PC-3 (cell line): ENCODE measurements at regions not wholly inside any gene's neighbourhood (a gene's known extent, or its start where the extent isn't known, plus 50 kb on each side); places are given as distances from the start of the nearest gene placed in this dataset.

Source experiments
- ATAC-seq: fragments of 200-7000 bp; cut with Tn5 transposase; 2 replicates; pipeline ENCODE4 v1.9.1; 2020; ENCODE audit warnings: mild to moderate bottlenecking, moderate library complexity
- BruUV-seq: library from RNA; stranded (reverse); fragments of 400-500 nt; replicated peaks from 2 replicates; lab custom pipeline; 2021; lab: Mats Ljungman, UMichigan
- CTCF ChIA-PET: fragments of 300-600 bp; sonication (Branson Sonifier 250); formaldehyde crosslinking; loops from one replicate; lab custom pipeline; 2022; ENCODE audit warnings: antibody characterized with exemption; lab: Charles Lee
- POLR2A ChIA-PET: fragments of 300-600 bp; sonication (Branson Sonifier 250); formaldehyde crosslinking; loops from one replicate; lab custom pipeline; 2022; ENCODE audit warnings: antibody characterized with exemption; ENCODE audit not compliant: unreplicated experiment; lab: Charles Lee
- DNase-seq: peaks from one replicate; pipeline ENCODE4 v3.0.0-alpha.2; 2015
- H2AFZ ChIP-seq: fragments of 300-600 bp; sonication (generic); 2 replicates; pipeline ENCODE4 v1.6.0; 2016; ENCODE audit warnings: antibody characterized with exemption, low read length
- H3F3A ChIP-seq: fragments of 300-600 bp; sonication (generic); one replicate; pipeline ENCODE4 v1.6.0; 2017; ENCODE audit warnings: antibody characterized with exemption, low read length, control low read depth, mild to moderate bottlenecking; ENCODE audit not compliant: unreplicated experiment
- H3K27ac ChIP-seq: fragments of 300-600 bp; sonication (generic); 2 replicates; pipeline ENCODE4 v1.5.1; 2016; ENCODE audit warnings: mild to moderate bottlenecking, low read length
- H3K27me3 ChIP-seq: fragments of 300-600 bp; sonication (generic); 2 replicates; pipeline ENCODE4 v1.6.1; 2016; ENCODE audit warnings: low read length, mixed read lengths
- H3K36me3 ChIP-seq: fragments of 300-600 bp; sonication (generic); 2 replicates; pipeline ENCODE4 v1.6.1; 2016; ENCODE audit warnings: low read depth, mixed run types, low read length, mixed read lengths
- H3K4me1 ChIP-seq: fragments of 300-600 bp; sonication (generic); 2 replicates; pipeline ENCODE4 v1.5.1; 2016; ENCODE audit warnings: low read length; ENCODE audit not compliant: insufficient read depth
- H3K4me2 ChIP-seq: fragments of 300-600 bp; sonication (generic); 2 replicates; pipeline ENCODE4 v1.6.0; 2016; ENCODE audit warnings: low read length
- H3K4me3 ChIP-seq: fragments of 300-600 bp; sonication (generic); 2 replicates; pipeline ENCODE4 v1.5.1; 2016; ENCODE audit warnings: mild to moderate bottlenecking, low read length, mixed read lengths
- H3K79me2 ChIP-seq: fragments of 300-600 bp; sonication (generic); 2 replicates; pipeline ENCODE4 v1.6.1; 2017; ENCODE audit warnings: low read length, mixed read lengths
- H3K9ac ChIP-seq: fragments of 300-600 bp; sonication (generic); 2 replicates; pipeline ENCODE4 v1.6.0; 2016; ENCODE audit warnings: mild to moderate bottlenecking, low read length
- H3K9me2 ChIP-seq: fragments of 300-600 bp; sonication (generic); replicated peaks from 2 replicates; pipeline ENCODE4 v1.6.1; 2016; ENCODE audit warnings: mixed run types, low read length, mixed read lengths
- H3K9me3 ChIP-seq: fragments of 300-600 bp; sonication (generic); 2 replicates; pipeline ENCODE4 v1.6.1; 2016; ENCODE audit warnings: low read length, mixed read lengths
- H4K20me1 ChIP-seq: fragments of 300-600 bp; sonication (generic); 2 replicates; pipeline ENCODE4 v1.6.1; 2016; ENCODE audit warnings: low read length, mixed read lengths
- EZH2 ChIP-seq: fragments of 300-600 bp; sonication (generic); IDR thresholded peaks from one replicate; pipeline ENCODE4 v1.6.1; 2017; ENCODE audit warnings: antibody characterized with exemption, mild to moderate bottlenecking, low read length; ENCODE audit not compliant: unreplicated experiment
- EZH2phosphoT487 ChIP-seq: fragments of 300-600 bp; sonication (generic); IDR thresholded peaks from 2 replicates; pipeline ENCODE4 v1.6.1; 2018; ENCODE audit warnings: mild to moderate bottlenecking, antibody characterized with exemption, low read length, borderline replicate concordance
- intact Hi-C: fragments of 100-400 bp; cut with micrococcal nuclease; formaldehyde crosslinking; loops from 2 replicates; pipeline ENCODE4 v1.9.0; 2023
- TF ChIP-seq, protein P1 (sequence below): fragments of 300-600 bp; sonication (generic); conservative IDR thresholded peaks from 2 replicates; pipeline ENCODE4 v1.5.1; 2017; ENCODE audit warnings: antibody characterized with exemption, low read depth, mild to moderate bottlenecking, low read length

GRCh38 chr11:39255648-39256047, 2203.8 kb downstream of the LRRC4C start:
- no peak overlapping the region for H3K4me3 ChIP-seq
- no peaks in the 10 kb centered on the region for H3K9me2 ChIP-seq
- TF ChIP-seq EZH2 = no peak
- no peak for TF ChIP-seq EZH2phosphoT487
- TF ChIP-seq, protein P1, sequence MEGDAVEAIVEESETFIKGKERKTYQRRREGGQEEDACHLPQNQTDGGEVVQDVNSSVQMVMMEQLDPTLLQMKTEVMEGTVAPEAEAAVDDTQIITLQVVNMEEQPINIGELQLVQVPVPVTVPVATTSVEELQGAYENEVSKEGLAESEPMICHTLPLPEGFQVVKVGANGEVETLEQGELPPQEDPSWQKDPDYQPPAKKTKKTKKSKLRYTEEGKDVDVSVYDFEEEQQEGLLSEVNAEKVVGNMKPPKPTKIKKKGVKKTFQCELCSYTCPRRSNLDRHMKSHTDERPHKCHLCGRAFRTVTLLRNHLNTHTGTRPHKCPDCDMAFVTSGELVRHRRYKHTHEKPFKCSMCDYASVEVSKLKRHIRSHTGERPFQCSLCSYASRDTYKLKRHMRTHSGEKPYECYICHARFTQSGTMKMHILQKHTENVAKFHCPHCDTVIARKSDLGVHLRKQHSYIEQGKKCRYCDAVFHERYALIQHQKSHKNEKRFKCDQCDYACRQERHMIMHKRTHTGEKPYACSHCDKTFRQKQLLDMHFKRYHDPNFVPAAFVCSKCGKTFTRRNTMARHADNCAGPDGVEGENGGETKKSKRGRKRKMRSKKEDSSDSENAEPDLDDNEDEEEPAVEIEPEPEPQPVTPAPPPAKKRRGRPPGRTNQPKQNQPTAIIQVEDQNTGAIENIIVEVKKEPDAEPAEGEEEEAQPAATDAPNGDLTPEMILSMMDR = no peak
- no peak overlapping the region for H3K4me2 ChIP-seq
- no peaks in the 10 kb centered on the region for H3K27me3 ChIP-seq
- H3K79me2 ChIP-seq = no peaks in the 10 kb centered on the region
- H3F3A ChIP-seq = no peaks in the 10 kb centered on the region
- intact Hi-C loops = no loop called here
- H3K27ac ChIP-seq = no peak overlapping the region
- no peak overlapping the region for H3K9ac ChIP-seq
- CTCF ChIA-PET = no interaction called here
- no peak overlapping the region for H2AFZ ChIP-seq
- no TSS peak for BruUV-seq
- H3K4me1 ChIP-seq = no peaks in the 10 kb centered on the region
- ATAC-seq = no peak
- no peaks in the 10 kb centered on the region for H4K20me1 ChIP-seq
- DNase-seq = no peak
- POLR2A ChIA-PET = no interaction called here
- no peaks in the 10 kb centered on the region for H3K9me3 ChIP-seq
- H3K36me3 ChIP-seq = no peaks in the 10 kb centered on the region

DNA sequence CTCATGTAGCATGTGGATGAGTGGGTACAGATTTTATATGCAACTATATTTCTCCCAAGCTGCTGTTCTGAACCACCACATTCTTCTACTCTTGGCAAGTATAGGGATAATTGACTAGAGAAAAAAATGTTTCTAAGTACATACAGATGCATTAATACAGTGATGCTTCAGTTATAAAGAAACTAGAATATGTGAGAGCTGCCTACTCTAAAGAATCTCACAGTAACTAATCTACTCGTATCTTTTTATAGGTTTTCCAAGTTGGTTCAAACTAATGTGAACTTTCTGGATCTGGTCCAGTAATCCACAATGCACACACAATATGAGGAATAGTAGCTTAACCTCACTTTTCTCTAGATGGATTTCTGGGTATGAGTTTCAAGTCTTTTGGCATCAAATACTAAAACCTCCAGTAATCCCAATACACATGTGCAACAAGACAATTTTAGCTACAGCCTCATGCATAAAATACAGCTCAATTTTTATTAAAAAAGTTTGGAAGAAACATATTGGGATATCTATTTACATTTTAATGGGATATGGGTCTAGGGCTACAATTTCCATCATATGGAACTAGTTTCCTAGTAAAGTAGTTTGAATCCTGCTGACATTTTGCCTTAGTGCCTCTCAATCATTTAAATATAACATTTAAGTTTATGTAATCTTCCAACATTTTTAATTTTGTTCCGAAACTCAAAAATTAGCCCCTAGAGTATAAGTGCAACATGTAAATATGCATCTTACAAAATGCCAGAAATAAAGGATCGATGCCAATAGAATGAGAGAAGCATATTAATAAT, 2209.7 kb downstream of the LRRC4C start:
- no peaks in the 10 kb centered on the region for H4K20me1 ChIP-seq
- H3K4me3 ChIP-seq = no peak overlapping the region
- no TSS peak for BruUV-seq
- H3K9ac ChIP-seq = no peak overlapping the region
- no peak for DNase-seq
- ATAC-seq = no peak
- no peaks in the 10 kb centered on the region for H3K27me3 ChIP-seq
- intact Hi-C loops = no loop called here
- ChIA-PET POLR2A (no interaction called here), CTCF (no interaction called here)
- no peaks in the 10 kb centered on the region for H3K36me3 ChIP-seq
- TF ChIP-seq EZH2phosphoT487 (no peak), EZH2 (no peak)
- TF ChIP-seq, protein P1 = no peak
- no peaks in the 10 kb centered on the region for H3K9me2 ChIP-seq
- H3K27ac ChIP-seq = no peak overlapping the region
- H3K79me2 ChIP-seq = no peaks in the 10 kb centered on the region
- H3K9me3 ChIP-seq = no peaks in the 10 kb centered on the region; the same call in 1 of the 2 replicates
- H3K4me2 ChIP-seq = no peak overlapping the region
- H2AFZ ChIP-seq = no peak overlapping the region
- no peaks in the 10 kb centered on the region for H3F3A ChIP-seq
- H3K4me1 ChIP-seq = peaks cover 4% of the 10 kb centered on the region; the same call in 1 of the 2 replicates

DNA sequence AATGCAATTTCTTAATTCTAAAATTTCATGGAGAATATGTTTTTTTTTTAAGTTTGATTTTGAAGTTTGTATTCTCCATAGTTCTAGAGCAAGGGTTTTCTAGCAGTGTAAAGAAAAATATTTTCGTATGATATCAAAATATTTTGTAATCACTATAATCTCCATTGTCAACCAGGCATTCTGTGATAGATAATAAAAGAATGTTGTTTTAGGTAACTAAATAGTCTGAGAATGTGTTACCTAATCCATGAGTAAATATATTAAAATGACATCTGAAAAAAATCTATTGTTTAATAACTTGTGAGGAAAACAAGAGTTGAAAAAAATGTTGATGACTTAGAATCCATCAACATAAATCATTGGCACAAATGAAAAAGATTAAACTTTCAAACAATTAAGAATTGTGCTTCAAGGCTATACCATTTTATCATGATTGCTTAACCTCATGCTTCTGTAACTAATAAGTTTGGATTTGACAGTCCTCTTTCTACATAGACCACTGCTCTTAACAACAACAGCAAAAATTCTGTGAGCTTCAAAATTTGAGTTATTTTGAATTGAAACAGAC, 2211.8 kb downstream of the LRRC4C start:
- ATAC-seq = peak; percentile 71
- intact Hi-C loops = no loop called here

More for the DNA sequence above, 2211.8 kb downstream of the LRRC4C start:
- no peak overlapping the region for H3K27ac ChIP-seq
- H3K27me3 ChIP-seq = no peaks in the 10 kb centered on the region
- H4K20me1 ChIP-seq = no peaks in the 10 kb centered on the region
- DNase-seq = peak; percentile 59
- TF ChIP-seq EZH2 = no peak
- no peak for TF ChIP-seq EZH2phosphoT487
- TF ChIP-seq, protein P1 = no peak
- no peak overlapping the region for H3K9ac ChIP-seq
- BruUV-seq = no TSS peak
- no peak overlapping the region for H3K4me2 ChIP-seq
- ChIA-PET CTCF (no interaction called here), POLR2A (no interaction called here)
- no peaks in the 10 kb centered on the region; the same call in 1 of the 2 replicates for H3K9me3 ChIP-seq
- no peaks in the 10 kb centered on the region for H3K36me3 ChIP-seq
- H3K4me1 ChIP-seq = peaks cover 4% of the 10 kb centered on the region; the same call in 1 of the 2 replicates
- no peaks in the 10 kb centered on the region for H3K9me2 ChIP-seq
- no peaks in the 10 kb centered on the region for H3K79me2 ChIP-seq
- H3K4me3 ChIP-seq = no peak overlapping the region
- no peaks in the 10 kb centered on the region for H3F3A ChIP-seq
- H2AFZ ChIP-seq = no peak overlapping the region
